ENCODE measurements at regions not wholly inside any gene's neighbourhood (a gene's known extent, or its start where the extent isn't known, plus 50 kb on each side); places are given as distances from the start of the nearest gene placed in this dataset.

- TF ChIP-seq, protein P1, sequence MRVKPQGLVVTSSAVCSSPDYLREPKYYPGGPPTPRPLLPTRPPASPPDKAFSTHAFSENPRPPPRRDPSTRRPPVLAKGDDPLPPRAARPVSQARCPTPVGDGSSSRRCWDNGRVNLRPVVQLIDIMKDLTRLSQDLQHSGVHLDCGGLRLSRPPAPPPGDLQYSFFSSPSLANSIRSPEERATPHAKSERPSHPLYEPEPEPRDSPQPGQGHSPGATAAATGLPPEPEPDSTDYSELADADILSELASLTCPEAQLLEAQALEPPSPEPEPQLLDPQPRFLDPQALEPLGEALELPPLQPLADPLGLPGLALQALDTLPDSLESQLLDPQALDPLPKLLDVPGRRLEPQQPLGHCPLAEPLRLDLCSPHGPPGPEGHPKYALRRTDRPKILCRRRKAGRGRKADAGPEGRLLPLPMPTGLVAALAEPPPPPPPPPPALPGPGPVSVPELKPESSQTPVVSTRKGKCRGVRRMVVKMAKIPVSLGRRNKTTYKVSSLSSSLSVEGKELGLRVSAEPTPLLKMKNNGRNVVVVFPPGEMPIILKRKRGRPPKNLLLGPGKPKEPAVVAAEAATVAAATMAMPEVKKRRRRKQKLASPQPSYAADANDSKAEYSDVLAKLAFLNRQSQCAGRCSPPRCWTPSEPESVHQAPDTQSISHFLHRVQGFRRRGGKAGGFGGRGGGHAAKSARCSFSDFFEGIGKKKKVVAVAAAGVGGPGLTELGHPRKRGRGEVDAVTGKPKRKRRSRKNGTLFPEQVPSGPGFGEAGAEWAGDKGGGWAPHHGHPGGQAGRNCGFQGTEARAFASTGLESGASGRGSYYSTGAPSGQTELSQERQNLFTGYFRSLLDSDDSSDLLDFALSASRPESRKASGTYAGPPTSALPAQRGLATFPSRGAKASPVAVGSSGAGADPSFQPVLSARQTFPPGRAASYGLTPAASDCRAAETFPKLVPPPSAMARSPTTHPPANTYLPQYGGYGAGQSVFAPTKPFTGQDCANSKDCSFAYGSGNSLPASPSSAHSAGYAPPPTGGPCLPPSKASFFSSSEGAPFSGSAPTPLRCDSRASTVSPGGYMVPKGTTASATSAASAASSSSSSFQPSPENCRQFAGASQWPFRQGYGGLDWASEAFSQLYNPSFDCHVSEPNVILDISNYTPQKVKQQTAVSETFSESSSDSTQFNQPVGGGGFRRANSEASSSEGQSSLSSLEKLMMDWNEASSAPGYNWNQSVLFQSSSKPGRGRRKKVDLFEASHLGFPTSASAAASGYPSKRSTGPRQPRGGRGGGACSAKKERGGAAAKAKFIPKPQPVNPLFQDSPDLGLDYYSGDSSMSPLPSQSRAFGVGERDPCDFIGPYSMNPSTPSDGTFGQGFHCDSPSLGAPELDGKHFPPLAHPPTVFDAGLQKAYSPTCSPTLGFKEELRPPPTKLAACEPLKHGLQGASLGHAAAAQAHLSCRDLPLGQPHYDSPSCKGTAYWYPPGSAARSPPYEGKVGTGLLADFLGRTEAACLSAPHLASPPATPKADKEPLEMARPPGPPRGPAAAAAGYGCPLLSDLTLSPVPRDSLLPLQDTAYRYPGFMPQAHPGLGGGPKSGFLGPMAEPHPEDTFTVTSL (CRISPR knock-in tag; IDR thresholded peaks at IDR 0.05; ENCODE audit: borderline replicate concordance), result peak; percentile 22; the same call in 1 of the 2 replicates
- no peak for TF ChIP-seq ZNF850 (CRISPR knock-in tag; conservative IDR thresholded peaks at IDR 0.05)
- no peak for TF ChIP-seq NFATC3 (CRISPR knock-in tag; IDR thresholded peaks at IDR 0.05)
- TF ChIP-seq CBX2 (IDR thresholded peaks at IDR 0.05; ENCODE audit: low read depth, low read length), result no peak
- no peak for TF ChIP-seq CBX2 (CRISPR knock-in tag; IDR thresholded peaks at IDR 0.05; ENCODE audit: low read depth)
- no peak for TF ChIP-seq ZNF781 (CRISPR knock-in tag; IDR thresholded peaks at IDR 0.05; ENCODE audit: borderline replicate concordance, not compliant biosample characterization)
- no peak for TF ChIP-seq MTA1 (CRISPR knock-in tag; IDR thresholded peaks at IDR 0.05; ENCODE audit: borderline replicate concordance)
- no peak for TF ChIP-seq ZNF619 (CRISPR knock-in tag; IDR thresholded peaks at IDR 0.05)
- TF ChIP-seq FOXA1 (IDR thresholded peaks at IDR 0.05), result no peak
- 0 out of 2 replicates have a peak, but pooled peaks have one; percentile 31 for TF ChIP-seq FOXA1 (CRISPR knock-in tag; IDR thresholded peaks at IDR 0.05)
- TF ChIP-seq, protein P2, sequence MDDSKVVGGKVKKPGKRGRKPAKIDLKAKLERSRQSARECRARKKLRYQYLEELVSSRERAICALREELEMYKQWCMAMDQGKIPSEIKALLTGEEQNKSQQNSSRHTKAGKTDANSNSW (CRISPR knock-in tag; IDR thresholded peaks at IDR 0.05; ENCODE audit: borderline replicate concordance), result no peak
- TF ChIP-seq, protein P3, sequence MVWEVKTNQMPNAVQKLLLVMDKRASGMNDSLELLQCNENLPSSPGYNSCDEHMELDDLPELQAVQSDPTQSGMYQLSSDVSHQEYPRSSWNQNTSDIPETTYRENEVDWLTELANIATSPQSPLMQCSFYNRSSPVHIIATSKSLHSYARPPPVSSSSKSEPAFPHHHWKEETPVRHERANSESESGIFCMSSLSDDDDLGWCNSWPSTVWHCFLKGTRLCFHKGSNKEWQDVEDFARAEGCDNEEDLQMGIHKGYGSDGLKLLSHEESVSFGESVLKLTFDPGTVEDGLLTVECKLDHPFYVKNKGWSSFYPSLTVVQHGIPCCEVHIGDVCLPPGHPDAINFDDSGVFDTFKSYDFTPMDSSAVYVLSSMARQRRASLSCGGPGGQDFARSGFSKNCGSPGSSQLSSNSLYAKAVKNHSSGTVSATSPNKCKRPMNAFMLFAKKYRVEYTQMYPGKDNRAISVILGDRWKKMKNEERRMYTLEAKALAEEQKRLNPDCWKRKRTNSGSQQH (CRISPR knock-in tag; IDR thresholded peaks at IDR 0.05; ENCODE audit: low read depth), result no peak
- TF ChIP-seq ZNF282 (IDR thresholded peaks at IDR 0.05; ENCODE audit: partially characterized antibody), result no peak
- no peak for TF ChIP-seq EHMT2 (IDR thresholded peaks at IDR 0.05; ENCODE audit: borderline replicate concordance, low read depth, low read length)
- TF ChIP-seq NKX3-1 (CRISPR knock-in tag; IDR thresholded peaks at IDR 0.05), result no peak
- TF ChIP-seq ZNF383 (CRISPR knock-in tag; IDR thresholded peaks at IDR 0.05; ENCODE audit: borderline replicate concordance), result no peak
- TF ChIP-seq BCLAF1 (IDR thresholded peaks at IDR 0.05), result no peak
- no peak for TF ChIP-seq THAP7 (CRISPR knock-in tag; IDR thresholded peaks at IDR 0.05)
- TF ChIP-seq MTF1 (CRISPR knock-in tag; IDR thresholded peaks at IDR 0.05), result no peak
- TF ChIP-seq ZNF460 (CRISPR knock-in tag; IDR thresholded peaks at IDR 0.05; ENCODE audit: borderline replicate concordance), result no peak
- no peak for TF ChIP-seq ZFP82 (CRISPR knock-in tag; IDR thresholded peaks at IDR 0.05; ENCODE audit: borderline replicate concordance)
- TF ChIP-seq RARA (CRISPR knock-in tag; IDR thresholded peaks at IDR 0.05), result no peak
These were observed 275.7 kb downstream of the GPR37 start (continued) for GRCh38 chr7:124489925-124490324.
